Uterus (tissue), 3 donors: ENCODE measurements at regions not wholly inside any gene's neighbourhood (a gene's known extent, or its start where the extent isn't known, plus 50 kb on each side); places are given as distances from the start of the nearest gene placed in this dataset.

Experiments
- DNase-seq, 2 donors: peaks; one replicate each; pipeline ENCODE4 v3.0.0-alpha.2; 2019 to 2020
- H3K27ac ChIP-seq, 2 donors: fragments of 200-600 bp; sonication (generic); 1 replicate in 1 of 2; 2 replicates in 1 of 2; pipeline ENCODE4 v1.5.1; 2016 to 2018
- H3K27me3 ChIP-seq, 2 donors: fragments of 200-600 bp; sonication (generic); one replicate each; pipeline ENCODE4 v1.5.1; 2018 to 2019; ENCODE audit warnings: control low read depth in 1 of 2
- H3K36me3 ChIP-seq, 2 donors: fragments of 200-600 bp; sonication (generic); one replicate each; pipeline ENCODE4 v1.5.1; 2019; ENCODE audit warnings: control low read depth in 1 of 2
- H3K4me1 ChIP-seq, 2 donors: fragments of 200-600 bp; sonication (generic); one replicate each; pipeline ENCODE4 v1.5.1; 2018 to 2019; ENCODE audit warnings: control low read depth in 1 of 2
- H3K4me3 ChIP-seq, 2 donors: fragments of 200-600 bp; sonication (generic); 1 replicate in 1 of 2; 2 replicates in 1 of 2; pipeline ENCODE4 v1.5.1; 2018 to 2019; ENCODE audit warnings: mild to moderate bottlenecking in 1 of 2
- H3K9me3 ChIP-seq, 2 donors: fragments of 200-600 bp; sonication (generic); one replicate each; pipeline ENCODE4 v1.5.1; 2019; ENCODE audit warnings: control low read depth in 1 of 2
- CTCF ChIP-seq, 4 experiments: fragments of 200-600 bp in 2 of 4; fragments of 450-650 bp in 2 of 4; sonication (generic) in 2 of 4; IDR thresholded peaks; one replicate each; pipeline ENCODE4 v1.5.1; 2016 to 2019; ENCODE audit warnings: antibody characterized with exemption in 4 of 4, mild to moderate bottlenecking in 2 of 4, moderate library complexity in 1 of 4
- POLR2A ChIP-seq, 2 donors: fragments of 450-650 bp; IDR thresholded peaks; one replicate each; pipeline ENCODE4 v1.6.1; 2016; ENCODE audit warnings: antibody characterized with exemption in 2 of 2, mild to moderate bottlenecking in 1 of 2, moderate library complexity in 1 of 2
- intact Hi-C: fragments of 100-400 bp; cut with DNase I; formaldehyde crosslinking; loops from one replicate; pipeline ENCODE4 v1.15.1; 2023; ENCODE audit warnings: low total_unique reads
- donor health status: DM: yes; HTN: yes; CAD: no.

GRCh38 chr5:86011937-86012336 lies 605.8 kb upstream of the COX7C start:
- Histone ChIP-seq H3K9me3 (no peaks in the 10 kb centered on the region), H3K4me1 (no peaks in the 10 kb centered on the region), H3K27me3 (no peaks in the 10 kb centered on the region), H3K27ac (no peak overlapping the region), H3K4me3 (no peak overlapping the region), H3K36me3 (no peaks in the 10 kb centered on the region)
- intact Hi-C loops = no loop called here
- no peak for DNase-seq
- TF ChIP-seq POLR2A (IDR thresholded peaks at IDR 0.05) (no peak), CTCF (IDR thresholded peaks at IDR 0.05) (no peak)

- DNase-seq = no peak
- H3K4me1 ChIP-seq = no peaks in the 10 kb centered on the region
- H3K9me3 ChIP-seq = no peaks in the 10 kb centered on the region
- intact Hi-C loops = no loop called here
- TF ChIP-seq POLR2A (IDR thresholded peaks at IDR 0.05) (no peak), CTCF (IDR thresholded peaks at IDR 0.05) (no peak)
- H3K27ac ChIP-seq = no peak overlapping the region
- no peak overlapping the region for H3K4me3 ChIP-seq
- H3K36me3 ChIP-seq = no peaks in the 10 kb centered on the region
- H3K27me3 ChIP-seq = no peaks in the 10 kb centered on the region
Measured at GRCh38 chr5:86029308-86029707, 588.4 kb upstream of the COX7C start.

- Histone ChIP-seq H3K27ac (no peak overlapping the region), H3K4me1 (no peaks in the 10 kb centered on the region), H3K9me3 (no peaks in the 10 kb centered on the region), H3K36me3 (no peaks in the 10 kb centered on the region), H3K4me3 (no peak overlapping the region), H3K27me3 (no peaks in the 10 kb centered on the region)
- intact Hi-C loops = no loop called here
- no peak for TF ChIP-seq CTCF (IDR thresholded peaks at IDR 0.05)
- TF ChIP-seq POLR2A (IDR thresholded peaks at IDR 0.05) = no peak
- no peak for DNase-seq
Measured at GRCh38 chr5:86030753-86031152, 587.0 kb upstream of the COX7C start.

- no peak for DNase-seq
- Histone ChIP-seq H3K27ac (no peak overlapping the region), H3K27me3 (no peaks in the 10 kb centered on the region), H3K9me3 (no peaks in the 10 kb centered on the region), H3K4me3 (no peak overlapping the region), H3K36me3 (no peaks in the 10 kb centered on the region), H3K4me1 (no peaks in the 10 kb centered on the region)
- intact Hi-C loops = no loop called here
- TF ChIP-seq POLR2A (IDR thresholded peaks at IDR 0.05) = no peak
- TF ChIP-seq CTCF (IDR thresholded peaks at IDR 0.05) = no peak
Measured at GRCh38 chr5:86038566-86038965, 579.2 kb upstream of the COX7C start.

GRCh38 chr5:86039351-86039750 lies 578.4 kb upstream of the COX7C start:
- TF ChIP-seq POLR2A (IDR thresholded peaks at IDR 0.05) (no peak), CTCF (IDR thresholded peaks at IDR 0.05) (no peak)
- DNase-seq = no peak
- Histone ChIP-seq H3K27me3 (no peaks in the 10 kb centered on the region), H3K9me3 (no peaks in the 10 kb centered on the region), H3K27ac (no peak overlapping the region), H3K4me3 (no peak overlapping the region), H3K4me1 (no peaks in the 10 kb centered on the region), H3K36me3 (no peaks in the 10 kb centered on the region)
- intact Hi-C loops = no loop called here
